ENCODE measurements at regions not wholly inside any gene's neighbourhood (a gene's known extent, or its start where the extent isn't known, plus 50 kb on each side); places are given as distances from the start of the nearest gene placed in this dataset.

GRCh38 chr2:239657992-239658391 lies 257.2 kb upstream of the HDAC4 start:
- DNase-seq (ENCODE audit: low spot score), result no peak
- no peaks in the 10 kb centered on the region for H3K9me3 ChIP-seq
- 87% methylated on average over 6 of the region's 6 CpGs for WGBS
- H3K4me3 ChIP-seq, result no peak overlapping the region
- no peaks in the 10 kb centered on the region for H3K36me3 ChIP-seq
- TF ChIP-seq CTCF (IDR thresholded peaks at IDR 0.05) (no peak), POLR2A (IDR thresholded peaks at IDR 0.05) (no peak), POLR2AphosphoS5 (IDR thresholded peaks at IDR 0.05) (no peak)
- peaks cover 3% of the 10 kb centered on the region for H3K27me3 ChIP-seq (replicated peaks; ENCODE audit: insufficient read depth)
- H3K27ac ChIP-seq, result no peak overlapping the region
- no peaks in the 10 kb centered on the region for H3K4me1 ChIP-seq (replicated peaks)
- intact Hi-C loops (cut with DNase I), result no loop called here

GRCh38 chr2:239657236-239657635 lies 256.4 kb upstream of the HDAC4 start:
- intact Hi-C loops (cut with DNase I), result no loop called here
- Histone ChIP-seq H3K36me3 (no peaks in the 10 kb centered on the region), H3K27me3 (replicated peaks; ENCODE audit: insufficient read depth) (peaks cover 3% of the 10 kb centered on the region), H3K4me3 (no peak overlapping the region), H3K4me1 (replicated peaks) (no peaks in the 10 kb centered on the region), H3K27ac (no peak overlapping the region), H3K9me3 (no peaks in the 10 kb centered on the region)
- DNase-seq (ENCODE audit: low spot score), result no peak
- 91% methylated on average over 2 of the region's 2 CpGs for WGBS
- TF ChIP-seq CTCF (IDR thresholded peaks at IDR 0.05) (no peak), POLR2AphosphoS5 (IDR thresholded peaks at IDR 0.05) (no peak)

GRCh38 chr2:239654266-239654665 lies 253.4 kb upstream of the HDAC4 start:
- no peak for TF ChIP-seq POLR2AphosphoS5 (IDR thresholded peaks at IDR 0.05)
- Histone ChIP-seq H3K9me3 (no peaks in the 10 kb centered on the region), H3K27me3 (replicated peaks; ENCODE audit: insufficient read depth) (no peaks in the 10 kb centered on the region), H3K4me3 (no peak overlapping the region), H3K36me3 (no peaks in the 10 kb centered on the region), H3K27ac (no peak overlapping the region), H3K4me1 (replicated peaks) (no peaks in the 10 kb centered on the region)
- no peak for DNase-seq (ENCODE audit: low spot score)
- intact Hi-C loops (cut with DNase I), result no loop called here
- WGBS, result 73% methylated on average over 4 of the region's 4 CpGs

GRCh38 chr2:239651859-239652258 lies 251.0 kb upstream of the HDAC4 start:
- DNase-seq (ENCODE audit: low spot score), result no peak
- H3K4me1 ChIP-seq (replicated peaks), result no peaks in the 10 kb centered on the region
- TF ChIP-seq CTCF (IDR thresholded peaks at IDR 0.05), result no peak
- TF ChIP-seq POLR2AphosphoS5 (IDR thresholded peaks at IDR 0.05), result no peak
- TF ChIP-seq POLR2A (IDR thresholded peaks at IDR 0.05), result no peak
- no peaks in the 10 kb centered on the region for H3K9me3 ChIP-seq
- intact Hi-C loops (cut with DNase I), result no loop called here
- no peaks in the 10 kb centered on the region for H3K27me3 ChIP-seq (replicated peaks; ENCODE audit: insufficient read depth)
- no peaks in the 10 kb centered on the region for H3K36me3 ChIP-seq
- no peak overlapping the region for H3K4me3 ChIP-seq
- WGBS, result 86% methylated on average over 6 of the region's 6 CpGs
- H3K27ac ChIP-seq, result no peak overlapping the region

GRCh38 chr2:239650674-239651073 lies 249.9 kb upstream of the HDAC4 start:
- Histone ChIP-seq H3K27me3 (replicated peaks; ENCODE audit: insufficient read depth) (no peaks in the 10 kb centered on the region), H3K4me3 (no peak overlapping the region), H3K4me1 (replicated peaks) (no peaks in the 10 kb centered on the region), H3K27ac (no peak overlapping the region), H3K9me3 (no peaks in the 10 kb centered on the region), H3K36me3 (no peaks in the 10 kb centered on the region)
- TF ChIP-seq POLR2AphosphoS5 (IDR thresholded peaks at IDR 0.05), result no peak
- TF ChIP-seq CTCF (IDR thresholded peaks at IDR 0.05), result no peak
- TF ChIP-seq POLR2A (IDR thresholded peaks at IDR 0.05), result no peak
- WGBS, result 77% methylated on average over 3 of the region's 3 CpGs
- no peak for DNase-seq (ENCODE audit: low spot score)
- intact Hi-C loops (cut with DNase I), result no loop called here
